A549 (cell line): ENCODE measurements at regions not wholly inside any gene's neighbourhood (a gene's known extent, or its start where the extent isn't known, plus 50 kb on each side); places are given as distances from the start of the nearest gene placed in this dataset.
A peak's percentile ranks its signal among the peaks of the same experiment; 100 is the strongest.
"Not testable (repeated sequence)": the region's sequence is repeated elsewhere in the genome, so short reads cannot be mapped to it uniquely, and the experiment has no call there.

Source experiments
- ATAC-seq, 2 experiments: fragments of 200-7000 bp in 1 of 2; fragments of >200 bp in 1 of 2; cut with Nextera tagmentation in 1 of 2; cut with Tn5 transposase in 1 of 2; 3 replicates each; pipeline versions ENCODE4 v1.8.0 to v1.9.1; 2018 to 2020; ENCODE audit warnings: mild to moderate bottlenecking in 1 of 2, moderate library complexity in 1 of 2
- CTCF ChIA-PET: fragments of 300-600 bp; sonication (Branson Sonifier 250); formaldehyde crosslinking; extraction: SDS; loops from one replicate; lab custom pipeline; 2021; ENCODE audit warnings: antibody characterized with exemption, inconsistent platforms; lab: Yijun Ruan, JAX
- POLR2A ChIA-PET: fragments of 350-600 bp; formaldehyde crosslinking; extraction: SDS; loops from one replicate; lab custom pipeline; 2021; ENCODE audit warnings: antibody characterized with exemption, inconsistent platforms; lab: Yijun Ruan, JAX
- DNase-seq, 2 experiments: peaks; one replicate each; pipeline versions ENCODE4 v3.0.0 to v3.0.0-alpha.2; 2011 to 2016; ENCODE audit warnings: low read depth in 1 of 2, low spot score in 1 of 2
- FAIRE-seq: peaks from 2 replicates; lab custom pipeline; 2011; peaks lifted over from hg19 to GRCh38; lab: Jason Lieb, UNC
- H3K27ac ChIP-seq, 2 experiments: fragments of >200 bp; sonication (Bioruptor Twin); formaldehyde crosslinking; 3 replicates each; pipeline ENCODE4 v1.5.1; 2016 to 2017
- H3K4me1 ChIP-seq: fragments of >200 bp; sonication (Bioruptor Twin); formaldehyde crosslinking; 3 replicates; pipeline ENCODE4 v1.6.1; 2016
- H3K4me2 ChIP-seq: fragments of >200 bp; sonication (Bioruptor Twin); formaldehyde crosslinking; 3 replicates; pipeline ENCODE4 v1.6.1; 2016
- H3K4me3 ChIP-seq: fragments of >200 bp; sonication (Bioruptor Twin); formaldehyde crosslinking; 3 replicates; pipeline ENCODE4 v1.5.1; 2016
- H3K9me3 ChIP-seq: fragments of >200 bp; sonication (Bioruptor Twin); formaldehyde crosslinking; 3 replicates; pipeline ENCODE4 v1.6.1; 2016
- BCL3 ChIP-seq: fragments of >200 bp; sonication (Bioruptor Twin); formaldehyde crosslinking; IDR thresholded peaks from 3 replicates; pipeline ENCODE4 v1.6.1; 2016
- CBX2 ChIP-seq: fragments of 200-600 bp; sonication (generic); IDR thresholded peaks from 2 replicates; pipeline ENCODE4 v1.6.1; 2016; ENCODE audit warnings: low read depth, mild to moderate bottlenecking, borderline replicate concordance
- CHD2 ChIP-seq: fragments of 150-350 bp; IDR thresholded peaks from 2 replicates; pipeline ENCODE4 v1.6.1; 2014; ENCODE audit warnings: low read length; ENCODE audit not compliant: partially characterized antibody
- EHF ChIP-seq: fragments of 250-450 bp; sonication (Bioruptor Pico); IDR thresholded peaks from 2 replicates; pipeline ENCODE4 v1.5.0; 2020; ENCODE audit warnings: mild to moderate bottlenecking
- FOSL2 ChIP-seq, 2 experiments: fragments of 450-650 bp in 1 of 2; fragments of >200 bp in 1 of 2; sonication (Bioruptor Twin) in 1 of 2; formaldehyde crosslinking; IDR thresholded peaks; 2 replicates each; pipeline versions ENCODE4 v1.5.0 to v1.6.1; 2016 to 2020; ENCODE audit warnings: mild to moderate bottlenecking in 1 of 2, moderate library complexity in 1 of 2
- FOXS1 ChIP-seq: fragments of 250-450 bp; sonication (Bioruptor Pico); IDR thresholded peaks from 2 replicates; pipeline ENCODE4 v1.5.0; 2020; ENCODE audit warnings: mild to moderate bottlenecking, moderate library complexity
- HEYL ChIP-seq: fragments of 250-450 bp; sonication (Bioruptor Pico); IDR thresholded peaks from 2 replicates; pipeline ENCODE4 v1.8.0; 2021; ENCODE audit warnings: mild to moderate bottlenecking, moderate library complexity
- HOXB13 ChIP-seq: fragments of 250-450 bp; sonication (Bioruptor Pico); IDR thresholded peaks from 2 replicates; pipeline ENCODE4 v1.5.0; 2020; ENCODE audit warnings: low read depth, mild to moderate bottlenecking, moderate library complexity
- HOXB5 ChIP-seq: fragments of 250-450 bp; sonication (Bioruptor Pico); IDR thresholded peaks from 2 replicates; pipeline ENCODE4 v1.5.0; 2020; ENCODE audit warnings: mild to moderate bottlenecking, moderate library complexity
- JUN ChIP-seq, 2 experiments: fragments of >200 bp; sonication (Bioruptor Twin); formaldehyde crosslinking; IDR thresholded peaks; 2 replicates in 1 of 2; 3 replicates in 1 of 2; pipeline ENCODE4 v1.6.1; 2016 to 2017
- MAFK ChIP-seq: fragments of 450-650 bp; IDR thresholded peaks from 2 replicates; pipeline ENCODE4 v1.6.1; 2014; ENCODE audit not compliant: partially characterized antibody
- MAX ChIP-seq: IDR thresholded peaks from 2 replicates; pipeline ENCODE4 v1.6.1; 2012
- MAZ ChIP-seq: fragments of 150-350 bp; IDR thresholded peaks from 2 replicates; pipeline ENCODE4 v1.6.1; 2014; ENCODE audit warnings: antibody characterized with exemption, low read depth, low read length, borderline replicate concordance
- NR3C1 ChIP-seq: fragments of >200 bp; sonication (Bioruptor Twin); formaldehyde crosslinking; IDR thresholded peaks from 3 replicates; pipeline ENCODE4 v1.6.1; 2017
- PBX3 ChIP-seq: IDR thresholded peaks from 2 replicates; pipeline ENCODE4 v1.6.1; 2012
- POLR2A ChIP-seq: IDR thresholded peaks from 2 replicates; pipeline ENCODE4 v1.6.1; 2012; ENCODE audit warnings: mild to moderate bottlenecking, low read length
- RARB ChIP-seq: fragments of 250-450 bp; sonication (Bioruptor Pico); IDR thresholded peaks from 2 replicates; pipeline ENCODE4 v1.8.0; 2021; ENCODE audit warnings: mild to moderate bottlenecking, moderate library complexity
- RFX5 ChIP-seq: fragments of 450-650 bp; IDR thresholded peaks from 2 replicates; pipeline ENCODE4 v1.7.1; 2014; ENCODE audit warnings: antibody characterized with exemption, mild to moderate bottlenecking, moderate library complexity
- SMC3 ChIP-seq: fragments of >200 bp; sonication (Bioruptor Twin); formaldehyde crosslinking; IDR thresholded peaks from 3 replicates; pipeline ENCODE4 v1.6.1; 2018; ENCODE audit warnings: inconsistent platforms
- WGBS: methylation state at CpG from one replicate; pipeline ENCODE4 v1.1.6; 2017; ENCODE audit errors: missing lambda C conversion rate; 5-methylcytosine and 5-hydroxymethylcytosine counted together

- Histone ChIP-seq H3K27ac (no peak overlapping the region), H3K4me2 (no peak overlapping the region), H3K4me3 (no peak overlapping the region), H3K4me1 (no peaks in the 10 kb centered on the region), H3K9me3 (no peaks in the 10 kb centered on the region)
- ChIA-PET CTCF (interaction anchor here (0.6 kb wide), 1 partner anchor 20 kb away, joined by 4 read pairs; no protein-coding TSS in a partner anchor), POLR2A (no interaction called here)
- TF ChIP-seq MAFK (peak; percentile 39), RARB (CRISPR knock-in tag) (no peak)
- ATAC-seq (no peak), FAIRE-seq (no peak), DNase-seq (no peak)
- 24% methylated on average over 1 of the region's 1 CpG for WGBS
These were observed 1345.1 kb upstream of the PCDH20 start for GRCh38 chr13:62760724-62761123.

GRCh38 chr13:62747629-62748028 is 1332.0 kb upstream of the PCDH20 start:
- no peak overlapping the region for H3K4me3 ChIP-seq
- H3K4me1 ChIP-seq, result no peaks in the 10 kb centered on the region
- peak in 1 of 2 experiments; percentile 4 for DNase-seq
- H3K4me2 ChIP-seq, result no peak overlapping the region
- H3K9me3 ChIP-seq, result no peaks in the 10 kb centered on the region
- no peak for TF ChIP-seq FOSL2 (IDR thresholded peaks at IDR 0.05)
- TF ChIP-seq FOSL2 (CRISPR knock-in tag; IDR thresholded peaks at IDR 0.05), result no peak
- no peak for TF ChIP-seq MAX
- no peak for TF ChIP-seq HOXB13 (CRISPR knock-in tag)
- TF ChIP-seq HEYL, result no peak
- no peak for TF ChIP-seq NR3C1
- TF ChIP-seq PBX3, result no peak
- TF ChIP-seq BCL3, result no peak
- no peak for TF ChIP-seq MAZ
- TF ChIP-seq RFX5, result no peak
- no peak for TF ChIP-seq HOXB5 (CRISPR knock-in tag)
- no peak for TF ChIP-seq CHD2
- TF ChIP-seq SMC3, result no peak
- TF ChIP-seq JUN (IDR thresholded peaks at IDR 0.05), result no peak
- TF ChIP-seq FOXS1 (CRISPR knock-in tag), result no peak
- POLR2A ChIA-PET, result no interaction called here
- H3K27ac ChIP-seq, result no peak overlapping the region
- CTCF ChIA-PET, result no interaction called here
- no peak for ATAC-seq
- FAIRE-seq, result no peak
- WGBS, result 2% methylated on average over 2 of the region's 2 CpGs

GRCh38 chr13:62747152-62747551 is 1331.5 kb upstream of the PCDH20 start:
- CTCF ChIA-PET, result no interaction called here
- FAIRE-seq (no peak), ATAC-seq (no peak), DNase-seq (no peak)
- Histone ChIP-seq H3K4me1 (no peaks in the 10 kb centered on the region), H3K4me2 (no peak overlapping the region), H3K9me3 (no peaks in the 10 kb centered on the region), H3K27ac (no peak overlapping the region), H3K4me3 (no peak overlapping the region)
- POLR2A ChIA-PET, result no interaction called here
- no peak for TF ChIP-seq FOXS1 (CRISPR knock-in tag)
- no peak for TF ChIP-seq POLR2A
- no peak for TF ChIP-seq CBX2
- TF ChIP-seq EHF (CRISPR knock-in tag), result no peak
- WGBS, result 71% methylated on average over 2 of the region's 2 CpGs

- H3K4me1 ChIP-seq, ATAC-seq, CTCF ChIA-PET, H3K9me3 ChIP-seq, H3K4me3 ChIP-seq, H3K27ac ChIP-seq, POLR2A ChIA-PET, H3K4me2 ChIP-seq, FAIRE-seq, DNase-seq: not testable (repeated sequence)
- WGBS, result 11% methylated on average over 3 of the region's 9 CpGs
These were observed 1314.1 kb upstream of the PCDH20 start for GRCh38 chr13:62729746-62730145.
